Duodenal mucosa (tissue), 2 donors: ENCODE measurements at regions not wholly inside any gene's neighbourhood (a gene's known extent, or its start where the extent isn't known, plus 50 kb on each side); places are given as distances from the start of the nearest gene placed in this dataset.
"Not testable (repeated sequence)": the region's sequence is repeated elsewhere in the genome, so short reads cannot be mapped to it uniquely, and the experiment has no call there.

Experiments used
- H3K27ac ChIP-seq: one replicate; pipeline ENCODE4 v1.7.0; 2013; ENCODE audit warnings: low read depth, low read length
- H3K27me3 ChIP-seq, 2 donors: one replicate each; pipeline ENCODE4 v1.7.0; 2013; ENCODE audit warnings: low read length in 2 of 2, control low read depth in 1 of 2; ENCODE audit not compliant: insufficient read depth in 2 of 2, control insufficient read depth in 1 of 2
- H3K36me3 ChIP-seq, 2 donors: one replicate each; pipeline ENCODE4 v1.7.0; 2013; ENCODE audit warnings: low read length in 2 of 2, control low read depth in 1 of 2; ENCODE audit not compliant: insufficient read depth in 2 of 2, control insufficient read depth in 1 of 2
- H3K4me1 ChIP-seq, 2 donors: one replicate each; pipeline ENCODE4 v1.7.0; 2013; ENCODE audit warnings: low read length in 2 of 2, control low read depth in 1 of 2; ENCODE audit not compliant: insufficient read depth in 2 of 2, control insufficient read depth in 1 of 2
- H3K4me3 ChIP-seq, 2 donors: one replicate each; pipeline ENCODE4 v1.7.0; 2013; ENCODE audit warnings: low read length in 2 of 2, low read depth in 1 of 2
- H3K9ac ChIP-seq, 2 donors: one replicate each; pipeline ENCODE4 v1.7.0; 2013; ENCODE audit warnings: low read length in 2 of 2, low read depth in 1 of 2
- H3K9me3 ChIP-seq, 2 donors: one replicate each; pipeline ENCODE4 v1.7.0; 2013; ENCODE audit warnings: low read length in 2 of 2, control low read depth in 1 of 2; ENCODE audit not compliant: control insufficient read depth in 1 of 2

DNA sequence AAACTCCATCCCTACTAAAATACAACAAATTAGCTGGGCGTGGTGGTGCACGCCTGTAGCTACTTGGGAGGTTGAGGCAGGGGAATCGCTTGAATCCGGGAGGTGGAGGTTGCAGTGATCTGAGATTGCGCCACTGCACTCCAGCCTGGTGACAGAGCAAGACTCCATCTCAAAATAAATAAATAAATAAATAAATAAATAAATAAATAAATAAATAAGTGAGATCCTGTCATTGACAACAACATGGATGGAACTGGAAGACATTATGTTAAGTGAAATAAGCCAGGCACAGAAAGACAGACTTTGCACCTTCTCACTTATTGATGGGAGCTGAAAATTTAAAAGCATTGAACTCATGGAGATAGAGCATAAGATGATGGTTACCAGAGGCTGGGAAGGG lies 111.2 kb downstream of the MOSPD2 start:
- H3K4me1 ChIP-seq, H3K36me3 ChIP-seq, H3K9ac ChIP-seq, H3K9me3 ChIP-seq, H3K27ac ChIP-seq, H3K27me3 ChIP-seq, H3K4me3 ChIP-seq: not testable (repeated sequence)
